DLD1 (cell line): ENCODE measurements at regions not wholly inside any gene's neighbourhood (a gene's known extent, or its start where the extent isn't known, plus 50 kb on each side); places are given as distances from the start of the nearest gene placed in this dataset.

Experiments
- in situ Hi-C: cut with HindIII; loops from 2 replicates; pipeline ENCODE4 v1.10.0; 2017; ENCODE audit warnings: low sequenced_read_pairs

DNA sequence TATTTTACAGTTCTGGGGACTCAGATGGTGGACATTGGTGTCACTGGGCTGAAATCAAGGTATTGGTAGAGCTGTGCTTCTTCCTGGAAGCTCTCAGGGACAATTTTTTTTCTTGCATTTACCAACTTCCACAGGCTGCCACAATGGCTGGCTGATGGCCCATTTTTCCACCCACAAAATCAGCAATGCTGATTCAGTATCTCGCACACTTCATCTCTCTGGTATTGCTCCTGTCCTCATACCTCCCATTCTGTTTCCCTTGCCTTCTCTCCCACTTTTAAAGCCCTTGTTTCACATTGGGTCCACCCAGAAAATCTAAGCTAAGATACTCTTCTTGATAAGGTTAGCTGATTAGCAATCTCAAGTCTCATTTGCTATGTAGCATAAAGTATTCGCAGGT lies 530.9 kb upstream of the POM121L12 start:
- in situ Hi-C loops, result no loop called here

DNA sequence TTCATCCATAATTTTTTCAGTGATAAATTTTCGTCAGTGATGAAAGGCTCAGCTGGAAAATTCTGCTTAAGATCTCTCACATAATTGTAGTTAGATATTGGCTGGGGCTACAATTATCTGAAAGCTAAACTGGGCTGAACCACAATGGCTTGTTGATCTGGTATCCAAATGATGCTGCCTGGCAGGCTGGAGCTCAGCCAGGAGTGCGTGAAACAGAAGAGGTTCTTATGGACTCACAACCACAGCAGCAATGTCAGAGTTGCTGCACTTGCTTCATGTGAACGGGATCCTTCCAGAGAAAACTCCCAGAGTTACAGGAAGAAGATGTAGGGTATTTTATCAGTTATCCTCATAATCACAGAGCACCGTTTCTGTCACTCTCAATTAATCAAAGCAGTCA lies 533.2 kb upstream of the POM121L12 start:
- in situ Hi-C loops, result no loop called here

DNA sequence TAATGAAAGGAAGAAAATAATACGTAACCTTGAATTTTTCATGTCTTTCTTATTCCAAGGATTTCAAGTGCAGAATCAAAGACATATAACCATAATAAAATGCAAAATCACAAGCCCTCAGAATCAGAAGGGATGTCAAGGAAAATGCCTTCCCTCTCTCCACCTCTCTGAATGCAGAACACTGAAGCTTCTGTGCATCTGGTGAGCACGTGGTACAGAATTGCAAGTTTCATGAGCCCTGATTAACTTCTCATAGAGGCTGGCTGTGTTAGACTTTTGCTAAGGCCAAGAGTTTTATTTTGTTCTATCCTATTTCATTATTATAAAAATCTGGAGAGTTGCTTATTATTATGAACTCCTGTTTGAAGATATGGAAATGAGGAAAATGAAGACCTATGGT lies 533.7 kb upstream of the POM121L12 start:
- in situ Hi-C loops, result no loop called here

DNA sequence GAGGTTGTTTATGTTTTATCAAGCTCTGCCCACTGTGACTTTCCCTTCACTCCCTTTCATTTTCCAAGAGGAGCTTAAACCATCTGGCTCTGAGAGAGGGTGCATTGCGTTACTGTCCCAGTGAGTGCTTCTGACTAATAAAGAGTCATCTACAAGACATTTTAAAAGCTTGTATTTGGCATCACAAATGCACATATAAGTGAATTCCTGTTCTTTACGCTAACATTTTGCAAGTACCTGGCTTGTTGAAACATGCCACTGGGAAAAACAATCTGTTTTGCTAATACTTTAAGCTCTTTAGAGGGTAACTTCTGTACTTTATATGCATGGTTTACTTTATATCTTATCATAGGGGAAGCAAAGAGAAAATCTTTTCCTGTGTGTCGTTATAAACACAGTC lies 534.6 kb upstream of the POM121L12 start:
- in situ Hi-C loops, result no loop called here

DNA sequence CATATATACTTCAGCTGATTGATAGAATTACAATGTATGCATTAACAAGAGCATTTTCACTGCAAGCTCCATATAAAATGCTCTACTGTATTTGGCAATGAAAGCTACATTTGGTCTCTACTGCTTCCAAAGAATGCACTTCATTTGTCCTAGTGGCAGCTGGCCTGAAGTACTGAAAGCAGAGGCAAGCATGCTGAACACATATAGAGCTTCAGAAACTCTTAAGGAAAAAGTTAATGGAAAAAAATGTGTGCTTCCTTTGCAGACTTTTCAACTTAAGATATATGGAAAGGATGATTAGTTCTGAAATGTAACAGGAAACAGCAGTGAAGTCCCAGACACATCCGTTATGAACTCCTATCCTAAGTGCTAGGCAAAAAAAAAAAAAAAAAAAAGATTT lies 537.1 kb upstream of the POM121L12 start:
- in situ Hi-C loops, result no loop called here

DNA sequence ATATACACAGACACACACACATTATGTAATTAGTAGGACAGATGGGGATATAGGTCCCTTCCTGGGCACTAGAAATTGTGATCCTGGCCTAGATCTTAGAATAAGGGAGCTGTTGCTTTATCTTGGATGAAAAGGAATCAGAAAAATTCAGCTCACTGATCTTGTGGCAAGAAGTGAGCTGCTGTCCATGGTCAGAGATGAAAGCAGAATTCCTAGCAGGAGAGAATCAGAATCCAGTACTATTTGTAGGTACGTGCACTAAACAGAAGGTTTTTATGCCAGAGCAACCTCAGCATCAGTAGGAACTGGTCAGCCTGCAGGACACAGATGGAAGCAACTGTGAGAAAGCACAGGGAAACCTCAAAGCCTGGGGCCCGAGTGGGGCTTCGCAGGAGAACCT lies 549.2 kb upstream of the POM121L12 start:
- in situ Hi-C loops, result no loop called here

DNA sequence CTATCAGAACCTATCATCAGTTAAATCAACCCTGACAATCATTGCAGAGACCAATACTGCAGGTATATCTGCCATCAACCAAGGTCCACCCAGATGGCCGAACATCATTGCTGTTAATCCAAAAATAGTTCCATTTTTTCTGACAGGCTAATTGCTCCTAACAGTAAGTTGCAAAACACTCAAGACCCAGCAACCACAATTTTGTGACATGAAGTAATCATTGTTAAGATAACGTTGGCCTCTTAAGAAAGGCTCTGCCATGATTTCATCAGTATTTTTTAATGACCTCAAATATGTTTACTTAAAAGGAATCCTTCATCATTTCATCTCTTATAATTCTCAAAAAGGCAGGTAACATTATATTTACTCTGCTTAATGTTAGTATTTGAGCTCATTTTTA lies 553.4 kb upstream of the POM121L12 start:
- in situ Hi-C loops, result no loop called here

DNA sequence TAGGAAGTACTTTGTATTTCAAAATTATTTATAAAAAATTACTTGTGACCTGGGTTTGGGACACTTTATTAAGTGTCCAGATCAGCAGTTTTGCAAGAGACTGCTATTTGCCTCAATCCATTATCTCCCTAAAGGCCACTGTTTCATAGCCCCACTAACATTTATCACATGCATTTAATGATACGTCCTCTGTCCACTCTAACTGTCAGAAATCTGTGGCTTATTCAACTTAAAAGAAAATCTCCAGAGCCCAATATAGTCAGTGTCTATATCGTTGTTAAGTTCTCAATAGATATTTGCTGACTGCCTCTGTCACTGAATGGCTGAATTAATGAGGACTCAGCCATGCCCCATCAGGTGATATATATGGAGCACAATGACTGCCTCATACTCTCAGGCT lies 553.9 kb upstream of the POM121L12 start:
- in situ Hi-C loops, result no loop called here

DNA sequence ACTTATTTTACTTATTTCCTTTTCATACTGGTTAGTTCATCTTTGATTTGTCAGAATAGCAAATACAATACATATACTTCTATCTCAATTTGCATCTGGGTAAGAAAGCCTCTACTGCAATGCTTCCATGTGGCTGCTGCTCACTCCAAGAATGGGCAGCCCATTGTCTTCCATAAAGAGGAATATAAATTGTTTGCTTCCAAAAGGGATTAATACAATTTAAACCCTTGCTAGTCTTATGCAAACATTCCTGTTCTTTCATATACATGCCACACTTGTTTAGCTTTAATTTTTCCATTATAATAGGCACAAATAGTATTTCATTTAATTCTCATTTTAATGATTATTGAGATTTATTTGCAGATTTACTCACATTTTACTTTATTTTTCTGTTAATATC lies 555.4 kb upstream of the POM121L12 start:
- in situ Hi-C loops, result no loop called here

DNA sequence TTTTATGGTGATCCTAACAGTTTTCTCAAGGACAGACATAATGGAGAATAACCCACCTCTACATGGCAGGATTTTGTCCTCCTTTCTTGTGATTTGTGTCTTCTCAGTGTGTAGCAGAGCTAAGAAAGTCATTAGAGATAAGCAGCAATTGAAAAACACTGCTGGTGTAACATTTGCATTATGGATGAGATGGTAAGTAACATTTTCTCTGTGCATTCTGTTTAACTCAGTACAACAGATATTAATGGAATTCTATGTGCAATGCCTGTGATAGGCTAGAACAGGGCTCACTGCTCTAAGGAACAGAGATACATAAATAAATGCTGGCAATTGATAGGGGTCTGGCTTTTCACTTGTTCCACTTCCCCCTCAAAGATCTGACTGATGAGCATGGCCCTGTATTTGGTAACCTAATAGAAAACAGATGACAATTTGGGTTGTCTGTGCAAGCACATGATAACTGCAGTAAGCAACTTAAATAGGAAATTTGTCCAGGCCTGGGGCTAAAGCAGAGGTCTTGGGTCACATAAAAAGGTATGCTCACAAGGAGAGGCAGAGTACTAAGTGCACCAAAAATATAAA lies 560.3 kb upstream of the POM121L12 start:
- in situ Hi-C loops, result no loop called here

DNA sequence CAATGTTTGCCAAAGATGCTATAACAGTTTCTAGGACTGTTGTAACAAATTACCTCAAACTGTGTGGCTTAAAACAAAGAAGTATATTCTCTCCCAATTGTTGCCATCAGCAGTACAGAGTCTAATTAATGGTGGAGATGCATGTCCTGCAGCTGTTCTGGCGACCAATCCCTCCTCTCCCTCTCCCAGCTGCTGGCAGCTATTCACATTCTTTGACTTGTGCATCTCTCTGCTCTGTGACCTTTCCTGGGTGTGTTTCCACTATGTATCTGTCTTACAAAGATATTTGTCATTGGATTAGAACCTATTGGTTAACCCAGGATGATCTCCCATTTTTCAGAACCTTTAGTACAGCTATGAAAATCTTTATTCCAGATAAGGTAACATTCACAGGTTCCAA lies 561.7 kb upstream of the POM121L12 start:
- in situ Hi-C loops, result no loop called here

DNA sequence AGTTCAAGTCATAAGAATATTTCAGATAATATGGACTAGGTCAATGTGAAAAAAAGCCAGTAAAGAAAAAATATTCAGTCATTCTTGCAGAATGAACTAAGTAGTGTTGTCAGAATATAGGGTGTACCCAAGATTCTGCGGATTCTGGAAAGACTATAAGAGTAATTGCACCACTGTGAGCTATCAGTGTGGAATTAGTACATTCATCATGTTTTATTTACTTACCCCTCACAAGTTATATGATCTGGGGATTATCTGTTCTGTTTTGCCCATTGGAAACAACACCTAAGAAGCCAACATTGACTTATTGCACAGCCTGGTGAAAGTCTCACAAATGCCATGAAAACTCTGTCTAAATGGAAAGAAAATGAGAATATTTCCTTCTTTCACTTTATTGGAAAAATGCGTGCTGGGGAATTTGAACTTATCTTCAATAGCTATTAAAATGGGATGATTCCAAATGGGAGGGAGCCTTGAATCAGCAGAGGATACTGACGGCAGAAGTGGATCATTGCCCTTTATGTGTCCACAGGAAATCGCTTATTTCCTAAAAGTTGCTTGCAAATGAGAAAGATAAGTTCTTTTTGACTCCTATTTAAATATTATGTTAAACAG lies 563.3 kb upstream of the POM121L12 start:
- in situ Hi-C loops, result no loop called here

DNA sequence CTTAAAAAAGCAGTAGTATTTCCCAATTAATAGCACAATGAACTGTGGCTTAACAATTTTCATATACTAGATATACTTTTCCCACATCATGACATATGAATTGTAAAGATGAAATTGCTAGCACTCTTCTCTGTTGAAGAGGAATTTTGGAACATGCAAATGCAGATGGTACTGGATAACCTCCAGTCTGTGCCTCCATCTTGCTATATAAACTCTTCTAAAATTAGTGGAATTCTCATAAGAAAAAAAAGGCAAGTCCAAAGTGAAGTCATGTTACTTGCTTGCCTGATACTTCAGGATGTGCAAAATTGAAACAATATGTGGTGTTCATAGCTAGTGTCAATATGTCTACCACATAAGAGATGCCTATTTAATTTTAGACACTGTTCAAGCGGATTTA lies 570.2 kb upstream of the POM121L12 start:
- in situ Hi-C loops, result no loop called here

DNA sequence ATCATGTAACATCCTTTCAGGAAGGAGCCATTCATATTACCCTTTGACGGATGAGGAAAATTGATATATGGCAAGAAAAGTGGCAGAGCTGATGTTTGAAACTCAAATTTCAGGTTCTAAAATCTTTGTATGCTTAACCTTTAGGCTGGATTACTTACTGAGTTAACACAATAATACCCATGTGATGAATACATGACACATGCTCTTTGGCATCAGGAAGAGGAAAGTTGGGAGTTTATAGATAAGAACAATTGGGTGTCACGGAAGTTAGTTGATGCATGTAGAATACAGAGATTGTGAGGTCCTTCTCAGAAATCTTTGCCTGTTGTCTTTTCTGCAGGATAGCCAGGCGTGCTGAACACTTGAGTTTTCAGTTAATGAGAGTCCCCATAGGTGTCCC lies 572.1 kb upstream of the POM121L12 start:
- in situ Hi-C loops, result no loop called here

DNA sequence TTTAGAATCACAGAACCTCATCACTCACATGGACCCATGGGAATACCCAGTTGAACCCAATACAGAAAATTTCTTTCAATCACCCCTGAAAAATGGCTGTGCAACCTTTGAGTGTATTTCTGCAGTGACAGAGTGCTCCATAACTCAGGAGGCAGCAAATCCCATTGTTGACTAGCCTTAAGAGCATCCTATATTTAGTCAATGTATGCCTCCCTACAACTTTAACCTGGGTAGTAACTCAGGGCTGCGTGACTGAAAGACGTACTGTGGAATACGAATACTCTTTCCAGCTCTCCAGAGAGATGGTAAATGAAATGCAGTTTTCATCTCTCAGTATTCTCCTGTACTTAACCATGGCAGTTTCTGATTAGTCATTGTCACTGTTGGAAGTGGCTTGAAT lies 573.0 kb upstream of the POM121L12 start:
- in situ Hi-C loops, result no loop called here

DNA sequence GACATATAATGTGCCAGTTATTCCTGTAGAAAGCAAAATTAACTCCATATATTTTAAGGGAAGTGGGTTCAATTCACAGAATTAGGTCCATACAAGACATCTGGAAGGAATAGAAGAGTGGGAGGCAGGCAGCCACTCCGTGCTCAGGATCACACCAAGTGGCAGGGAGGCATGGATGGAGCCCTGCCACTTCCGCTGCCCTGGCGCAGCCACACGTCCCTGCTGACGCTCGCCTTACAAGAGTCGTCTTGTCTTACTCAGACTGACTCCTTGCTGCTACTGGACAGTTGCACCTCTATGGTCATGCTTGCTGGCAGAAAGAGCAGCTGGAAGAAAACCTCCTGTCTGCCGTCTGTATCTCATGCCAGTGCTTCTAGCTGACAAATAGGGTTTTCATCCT lies 579.9 kb upstream of the POM121L12 start:
- in situ Hi-C loops, result no loop called here

DNA sequence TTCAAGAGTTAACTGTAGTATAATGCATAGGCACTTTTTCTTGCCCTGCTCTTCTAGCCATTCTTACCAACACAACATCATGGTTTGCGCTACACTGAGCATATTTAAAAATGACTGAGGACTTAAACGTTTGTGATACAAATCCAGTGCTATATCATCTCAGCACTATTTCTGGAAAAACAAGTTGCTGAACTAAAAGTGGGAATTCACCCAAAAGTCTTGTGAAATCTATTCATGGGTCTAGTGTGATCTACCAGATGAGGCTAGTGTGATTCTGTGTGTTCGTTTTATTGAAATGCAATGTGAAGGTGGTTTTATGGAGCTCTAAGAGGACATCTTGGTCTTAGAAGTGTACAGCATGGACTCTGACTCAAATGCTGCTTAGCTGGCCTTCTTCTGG lies 584.6 kb upstream of the POM121L12 start:
- in situ Hi-C loops, result no loop called here

DNA sequence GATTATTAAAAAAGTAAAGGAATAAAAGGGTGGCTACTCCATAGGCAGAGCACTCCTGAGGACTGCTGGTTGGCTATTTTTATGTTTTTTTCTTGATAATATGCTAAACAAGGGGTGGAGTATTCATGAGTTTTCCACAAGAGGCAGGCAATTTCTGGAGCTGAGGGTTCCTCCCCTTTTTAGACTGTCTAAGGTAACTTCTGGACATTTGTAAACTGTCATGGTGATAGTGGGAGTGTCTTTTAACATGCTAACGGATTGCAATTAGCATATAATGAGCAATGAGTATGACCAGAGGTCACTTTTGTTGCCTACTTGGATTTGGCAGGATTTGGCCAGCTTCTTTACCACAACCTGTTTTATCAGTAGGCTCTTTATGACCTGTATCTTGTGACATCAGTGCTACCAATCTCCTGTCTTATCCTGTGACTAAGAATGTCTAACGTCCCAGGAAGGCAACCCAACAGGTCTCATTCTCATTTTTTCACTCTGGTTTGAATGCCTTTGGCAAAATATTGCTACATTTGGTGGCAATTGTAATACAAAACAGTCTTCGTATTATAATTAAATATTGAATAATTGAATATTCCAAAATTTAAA lies 587.8 kb upstream of the POM121L12 start:
- in situ Hi-C loops, result loop anchor here (10.0 kb wide), 1 partner anchor 433 kb away; no protein-coding TSS in a partner anchor

DNA sequence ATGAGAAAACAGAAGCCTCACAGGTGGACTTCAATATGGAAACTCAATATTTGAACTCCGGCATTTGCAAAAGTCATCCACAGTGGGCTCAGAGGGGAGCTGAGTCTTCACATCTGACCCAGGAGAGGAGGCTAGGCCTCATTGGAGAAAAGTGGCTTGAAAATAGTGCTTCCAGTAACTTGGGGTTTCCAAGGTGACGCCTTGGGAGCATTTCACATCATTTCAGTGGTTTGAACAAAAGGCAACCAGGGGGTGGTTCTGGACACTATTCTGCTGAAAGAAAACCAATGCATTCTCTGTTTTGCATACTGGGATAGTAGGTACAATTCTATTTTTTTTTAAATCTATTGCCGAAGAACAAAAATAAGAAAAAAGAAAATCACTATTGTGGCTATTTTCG lies 599.2 kb upstream of the POM121L12 start:
- in situ Hi-C loops, result no loop called here

DNA sequence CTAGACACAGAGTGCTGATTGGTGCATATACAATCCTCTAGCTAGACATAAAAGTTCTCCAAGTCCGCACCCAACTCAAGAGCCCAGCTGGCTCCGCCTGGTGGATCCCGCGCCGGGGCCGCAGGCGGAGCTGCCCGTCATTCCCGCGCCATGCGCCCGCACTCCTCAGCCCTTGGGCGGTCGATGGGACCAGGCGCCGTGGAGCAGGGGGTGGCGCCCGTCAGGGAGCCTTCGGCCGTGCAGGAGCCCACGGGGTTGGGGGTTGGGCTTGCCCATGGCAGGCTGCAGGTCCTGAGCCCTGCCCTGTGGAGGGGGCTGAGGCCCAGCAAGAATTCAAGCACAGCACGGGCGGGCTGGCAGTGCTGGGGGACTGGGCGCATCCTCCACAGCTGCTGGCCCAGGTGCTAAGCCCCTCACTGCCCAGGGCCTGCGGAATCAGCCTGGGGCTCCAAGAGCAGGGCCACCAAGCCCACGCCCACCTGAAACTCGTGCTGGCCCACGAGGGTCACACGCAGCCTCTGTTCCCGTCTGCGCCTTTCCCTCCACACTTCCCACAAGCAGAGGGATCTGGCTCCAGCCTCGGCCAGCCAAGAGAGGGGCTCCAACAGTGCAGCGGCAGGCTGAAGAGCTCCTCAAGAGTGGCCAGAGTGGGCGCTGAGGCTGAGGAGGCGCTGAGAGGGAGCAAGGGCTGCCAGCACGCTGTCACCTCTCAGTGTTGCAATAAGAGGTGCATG lies 604.2 kb upstream of the POM121L12 start:
- in situ Hi-C loops, result no loop called here

DNA sequence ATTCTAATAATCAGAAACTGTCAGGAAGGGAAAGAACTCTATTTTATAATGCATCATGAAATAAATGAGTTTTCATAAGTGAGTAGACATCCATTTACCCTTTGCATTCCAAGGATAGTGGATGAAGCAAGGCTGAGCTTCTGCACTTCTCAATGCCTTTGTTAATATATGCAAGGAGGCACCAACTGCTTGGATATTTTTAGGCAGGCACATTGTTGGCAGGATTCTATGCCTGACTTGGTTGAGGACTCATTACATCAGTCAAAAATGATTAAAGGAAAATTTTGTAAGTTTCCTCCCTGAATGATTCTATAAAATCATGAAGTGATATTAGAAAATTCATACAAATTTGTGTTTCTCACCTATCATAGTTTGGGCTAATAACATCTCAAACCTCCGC lies 612.2 kb upstream of the POM121L12 start:
- in situ Hi-C loops, result no loop called here

DNA sequence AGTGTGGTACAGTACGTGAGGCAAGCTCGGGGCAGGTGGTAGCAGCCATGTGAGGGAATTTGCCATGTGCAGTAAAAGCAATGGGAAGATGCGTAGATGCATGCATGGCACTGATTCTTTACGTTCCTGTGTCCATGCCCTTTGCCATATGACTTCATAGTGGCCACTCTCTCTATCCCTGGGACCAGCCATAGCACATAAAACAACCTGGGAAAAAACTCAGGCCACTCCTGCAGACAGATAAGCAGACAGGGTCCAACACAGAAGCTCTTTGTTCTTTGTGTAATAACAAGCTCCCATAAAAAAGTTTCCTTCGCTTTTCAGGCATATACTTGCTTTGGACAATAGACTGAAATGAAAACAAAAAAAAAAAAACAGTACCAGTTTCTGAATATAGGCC lies 622.4 kb upstream of the POM121L12 start:
- in situ Hi-C loops, result no loop called here
